Thoracic aorta (tissue), 2 donors: ENCODE measurements at regions not wholly inside any gene's neighbourhood (a gene's known extent, or its start where the extent isn't known, plus 50 kb on each side); places are given as distances from the start of the nearest gene placed in this dataset.

Source experiments
- ATAC-seq: fragments of 150-250 bp; one replicate; pipeline ENCODE4 v1.8.0; 2017; ENCODE audit warnings: low read depth; ENCODE audit not compliant: insufficient number of reproducible peaks, low FRiP score
- DNase-seq: peaks from one replicate; pipeline ENCODE4 v3.0.0-alpha.2; 2020; ENCODE audit warnings: low spot score
- H3K27ac ChIP-seq, 2 donors: fragments of 200-600 bp; sonication (generic); 1 replicate in 1 of 2; 2 replicates in 1 of 2; pipeline ENCODE4 v1.5.1; 2016; ENCODE audit warnings: mild to moderate bottlenecking in 2 of 2, moderate library complexity in 2 of 2
- H3K27me3 ChIP-seq: fragments of 200-600 bp; sonication (generic); replicated peaks from 2 replicates; pipeline ENCODE4 v1.6.0; 2016; ENCODE audit warnings: mild to moderate bottlenecking; ENCODE audit not compliant: insufficient read depth
- H3K36me3 ChIP-seq: fragments of 200-600 bp; sonication (generic); one replicate; pipeline ENCODE4 v1.5.1; 2016
- H3K4me1 ChIP-seq, 2 donors: fragments of 200-600 bp; sonication (generic); 1 replicate in 1 of 2; 2 replicates in 1 of 2; pipeline versions ENCODE4 v1.5.1 to v1.6.0; 2016; ENCODE audit warnings: low read depth in 2 of 2, mild to moderate bottlenecking in 1 of 2; ENCODE audit not compliant: control insufficient read depth in 1 of 2
- H3K4me3 ChIP-seq: fragments of 200-600 bp; sonication (generic); 2 replicates; pipeline ENCODE4 v1.5.1; 2016; ENCODE audit warnings: mild to moderate bottlenecking
- H3K9me3 ChIP-seq: fragments of 200-600 bp; sonication (generic); 2 replicates; pipeline ENCODE4 v1.5.1; 2016
- CTCF ChIP-seq: fragments of 200-600 bp; sonication (generic); IDR thresholded peaks from one replicate; pipeline ENCODE4 v1.5.1; 2019; ENCODE audit warnings: antibody characterized with exemption

- Histone ChIP-seq H3K36me3 (no peaks in the 10 kb centered on the region), H3K27me3 (no peaks in the 10 kb centered on the region), H3K9me3 (peaks cover 4% of the 10 kb centered on the region), H3K27ac (no peak overlapping the region), H3K4me1 (no peaks in the 10 kb centered on the region), H3K4me3 (no peak overlapping the region)
- no peak for DNase-seq
- no peak for TF ChIP-seq CTCF
- ATAC-seq: no peak
These were observed 506.1 kb upstream of the FZD8 start for GRCh38 chr10:36148207-36148606.

GRCh38 chr10:36147529-36147928, 505.4 kb upstream of the FZD8 start:
- no peak for DNase-seq
- Histone ChIP-seq H3K27ac (no peak overlapping the region), H3K36me3 (no peaks in the 10 kb centered on the region), H3K9me3 (peaks cover 4% of the 10 kb centered on the region), H3K4me1 (no peaks in the 10 kb centered on the region), H3K4me3 (no peak overlapping the region), H3K27me3 (no peaks in the 10 kb centered on the region)
- ATAC-seq: no peak
- TF ChIP-seq CTCF: no peak

- no peak overlapping the region for H3K27ac ChIP-seq
- no peaks in the 10 kb centered on the region for H3K27me3 ChIP-seq
- ATAC-seq: no peak
- no peaks in the 10 kb centered on the region for H3K36me3 ChIP-seq
- TF ChIP-seq CTCF: no peak
- H3K9me3 ChIP-seq: no peaks in the 10 kb centered on the region
- H3K4me3 ChIP-seq: peak overlapping the region; percentile 33
- peaks cover 0 to 5% of the 10 kb centered on the region in 2 donors for H3K4me1 ChIP-seq
- DNase-seq: no peak
These were observed 499.9 kb upstream of the FZD8 start for GRCh38 chr10:36141856-36142560.

GRCh38 chr10:36129051-36129450, 487.0 kb upstream of the FZD8 start:
- Histone ChIP-seq H3K27me3 (no peaks in the 10 kb centered on the region), H3K9me3 (no peaks in the 10 kb centered on the region), H3K36me3 (no peaks in the 10 kb centered on the region), H3K4me1 (peaks cover 0 to 3% of the 10 kb centered on the region in 2 donors), H3K27ac (no peak overlapping the region), H3K4me3 (no peak overlapping the region)
- DNase-seq (no peak), ATAC-seq (no peak)
- no peak for TF ChIP-seq CTCF

- DNase-seq (no peak), ATAC-seq (no peak)
- TF ChIP-seq CTCF: no peak
- H3K4me1 ChIP-seq: peaks cover 0 to 3% of the 10 kb centered on the region in 2 donors
- H3K27me3 ChIP-seq: no peaks in the 10 kb centered on the region
- H3K36me3 ChIP-seq: no peaks in the 10 kb centered on the region
- H3K9me3 ChIP-seq: no peaks in the 10 kb centered on the region
- H3K4me3 ChIP-seq: no peak overlapping the region
- H3K27ac ChIP-seq: no peak overlapping the region
These were observed 484.0 kb upstream of the FZD8 start for GRCh38 chr10:36126076-36126475.
